WTC11 (cell line): ENCODE measurements at regions not wholly inside any gene's neighbourhood (a gene's known extent, or its start where the extent isn't known, plus 50 kb on each side); places are given as distances from the start of the nearest gene placed in this dataset.

Experiments used
- AFF4 ChIP-seq: sonication (generic); formaldehyde crosslinking; IDR thresholded peaks from 2 replicates; pipeline ENCODE4 v1.8.1; 2023; ENCODE audit warnings: mild to moderate bottlenecking, missing genetic modification reagents, borderline replicate concordance
- CTCF ChIP-seq: fragments of 200-600 bp; IDR thresholded peaks from 2 replicates; pipeline ENCODE4 v1.8.0; 2022; ENCODE audit warnings: antibody characterized with exemption
- RELA ChIP-seq: sonication (generic); formaldehyde crosslinking; IDR thresholded peaks from 2 replicates; pipeline ENCODE4 v1.8.1; 2022; ENCODE audit warnings: missing genetic modification reagents, mild to moderate bottlenecking, borderline replicate concordance
- TF ChIP-seq, protein P1 (sequence below): sonication (generic); formaldehyde crosslinking; IDR thresholded peaks from 2 replicates; pipeline ENCODE4 v1.8.0; 2022; ENCODE audit warnings: mild to moderate bottlenecking, missing genetic modification reagents

DNA sequence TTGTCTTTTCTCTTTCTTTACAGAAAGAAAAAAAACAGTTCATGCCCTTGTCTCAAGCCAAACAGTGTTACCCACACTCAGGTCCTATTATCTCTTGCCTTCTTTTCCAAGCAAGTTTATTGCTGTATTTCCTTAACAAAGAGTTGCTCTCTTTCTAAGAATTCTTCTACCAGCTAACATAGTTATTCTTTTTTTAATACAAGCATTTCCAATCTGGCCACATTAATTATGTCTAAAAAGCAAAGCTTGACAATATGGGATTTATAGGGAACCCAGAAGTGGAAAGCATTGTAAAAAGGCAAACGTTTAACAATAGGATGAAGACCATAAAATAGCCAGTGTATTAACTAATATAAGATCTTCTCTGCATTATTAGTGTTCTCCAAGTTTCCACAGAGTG lies 272.5 kb upstream of the CWC22 start:
- TF ChIP-seq CTCF (no peak), AFF4 (CRISPR knock-in tag) (no peak), RELA (no peak)
- TF ChIP-seq, protein P1, sequence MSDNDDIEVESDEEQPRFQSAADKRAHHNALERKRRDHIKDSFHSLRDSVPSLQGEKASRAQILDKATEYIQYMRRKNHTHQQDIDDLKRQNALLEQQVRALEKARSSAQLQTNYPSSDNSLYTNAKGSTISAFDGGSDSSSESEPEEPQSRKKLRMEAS (CRISPR knock-in tag): no peak
